Hepatic stellate cell (primary cell): ENCODE measurements at regions not wholly inside any gene's neighbourhood (a gene's known extent, or its start where the extent isn't known, plus 50 kb on each side); places are given as distances from the start of the nearest gene placed in this dataset.

Source experiments
- DNase-seq: peaks from one replicate; pipeline ENCODE4 v3.0.0; 2011; ENCODE audit warnings: low spot score

DNA sequence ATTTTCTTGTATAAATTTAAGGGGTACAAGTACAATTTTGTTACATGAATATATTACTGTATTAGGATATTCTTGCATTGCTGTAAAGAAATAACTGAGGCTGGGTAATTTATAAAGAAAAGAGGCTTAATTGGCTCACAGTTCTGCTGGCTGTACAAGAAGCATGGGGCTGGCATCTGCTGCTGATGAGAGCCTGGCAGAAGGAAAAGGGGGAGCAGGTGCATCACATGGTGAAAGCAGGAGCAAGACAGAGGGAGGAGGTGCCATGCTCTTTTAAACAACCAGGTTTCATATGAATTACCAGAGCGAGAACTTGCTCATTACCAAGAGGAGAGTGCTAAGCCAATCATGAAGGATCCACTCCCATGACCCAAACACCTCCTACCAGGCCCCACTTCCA lies 399.5 kb upstream of the RAB6C start:
- DNase-seq, result no peak

DNA sequence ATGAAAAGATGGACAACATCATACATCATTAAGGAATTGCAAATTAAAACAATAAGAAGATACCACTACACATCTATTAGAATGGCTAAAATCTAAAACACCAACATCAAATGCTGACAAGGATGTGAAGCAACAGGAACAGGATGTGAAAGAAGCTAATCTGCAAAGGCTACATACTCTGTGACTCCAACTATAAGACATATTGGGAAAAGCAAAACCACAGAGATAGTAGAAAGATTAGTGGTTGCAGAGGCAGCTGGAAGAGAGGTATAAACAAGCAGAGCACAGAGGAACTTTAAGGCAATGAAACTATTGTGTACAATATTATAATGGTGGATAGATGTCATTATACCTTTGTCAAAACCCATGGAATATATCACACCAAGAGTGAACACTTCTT lies 393.7 kb upstream of the RAB6C start:
- DNase-seq, result no peak

DNA sequence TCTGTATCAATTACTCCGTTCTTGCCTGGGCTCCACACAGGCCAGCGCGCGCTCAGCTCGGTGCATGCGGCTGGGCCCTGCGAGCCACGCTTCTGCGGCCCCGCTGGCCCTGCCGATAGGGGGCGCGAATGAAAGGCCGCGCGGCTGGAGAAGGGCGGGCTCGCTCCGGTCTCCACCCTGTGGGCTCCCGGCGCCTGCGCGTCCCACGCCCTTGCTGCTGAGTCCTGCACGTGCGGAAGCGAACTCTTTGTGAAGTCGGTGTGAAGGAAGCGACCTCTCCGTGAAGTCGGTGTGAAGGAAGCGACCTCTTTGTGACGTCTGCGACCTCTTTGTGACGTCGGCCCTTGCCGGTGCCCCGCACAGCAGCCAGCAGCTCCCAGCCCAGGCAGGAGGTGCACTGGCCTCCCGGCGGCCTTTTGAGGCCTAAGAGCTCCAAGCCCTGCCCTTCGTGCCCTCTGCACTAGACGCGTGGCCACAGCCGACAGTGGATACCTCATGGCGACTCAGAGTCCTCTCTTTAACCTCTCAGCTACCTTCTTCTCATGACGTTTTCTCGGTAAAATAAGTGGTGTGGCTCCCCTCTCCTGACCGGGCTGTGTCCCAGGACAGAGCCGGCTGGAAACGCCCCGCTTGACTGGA lies 391.9 kb upstream of the RAB6C start:
- no peak for DNase-seq

DNA sequence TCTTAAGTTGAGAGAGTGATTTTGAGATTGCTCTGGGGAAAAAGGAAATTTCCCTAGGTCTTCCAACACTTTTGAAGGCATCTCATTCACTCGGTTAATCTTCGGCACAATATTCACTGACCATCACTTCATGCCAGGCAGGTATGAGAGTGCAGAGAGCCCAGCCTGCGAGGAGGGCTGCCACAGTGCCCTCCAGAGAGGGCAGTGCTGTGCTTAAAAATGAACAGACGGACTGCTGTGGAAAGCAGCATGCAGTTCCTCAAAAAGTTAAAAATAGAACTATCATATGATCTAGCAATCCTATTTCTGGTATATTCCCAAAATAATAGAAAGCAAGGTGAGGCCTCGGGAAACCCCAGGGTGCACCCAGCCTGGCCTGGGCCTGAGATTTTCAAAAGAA lies 374.9 kb upstream of the RAB6C start:
- DNase-seq, result no peak

DNA sequence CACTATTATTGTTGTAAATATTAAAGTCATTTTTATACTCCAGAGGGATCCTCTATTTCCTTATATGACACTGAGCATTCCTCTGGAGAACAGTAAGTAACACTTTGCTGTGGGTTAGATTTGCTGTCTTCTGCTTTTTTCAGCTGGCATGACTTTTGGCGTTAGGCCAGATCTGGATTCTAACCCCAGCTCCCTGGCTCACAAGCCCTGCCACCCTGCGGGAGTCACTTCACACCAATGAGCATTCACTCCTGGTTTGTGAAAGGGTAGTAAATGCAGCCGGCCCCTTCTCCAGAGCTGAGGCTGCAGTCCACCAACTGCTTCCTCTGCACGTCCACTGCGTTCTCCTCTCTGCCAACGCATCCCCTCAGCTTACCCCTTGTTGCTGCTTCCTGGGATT lies 373.8 kb upstream of the RAB6C start:
- DNase-seq, result no peak

DNA sequence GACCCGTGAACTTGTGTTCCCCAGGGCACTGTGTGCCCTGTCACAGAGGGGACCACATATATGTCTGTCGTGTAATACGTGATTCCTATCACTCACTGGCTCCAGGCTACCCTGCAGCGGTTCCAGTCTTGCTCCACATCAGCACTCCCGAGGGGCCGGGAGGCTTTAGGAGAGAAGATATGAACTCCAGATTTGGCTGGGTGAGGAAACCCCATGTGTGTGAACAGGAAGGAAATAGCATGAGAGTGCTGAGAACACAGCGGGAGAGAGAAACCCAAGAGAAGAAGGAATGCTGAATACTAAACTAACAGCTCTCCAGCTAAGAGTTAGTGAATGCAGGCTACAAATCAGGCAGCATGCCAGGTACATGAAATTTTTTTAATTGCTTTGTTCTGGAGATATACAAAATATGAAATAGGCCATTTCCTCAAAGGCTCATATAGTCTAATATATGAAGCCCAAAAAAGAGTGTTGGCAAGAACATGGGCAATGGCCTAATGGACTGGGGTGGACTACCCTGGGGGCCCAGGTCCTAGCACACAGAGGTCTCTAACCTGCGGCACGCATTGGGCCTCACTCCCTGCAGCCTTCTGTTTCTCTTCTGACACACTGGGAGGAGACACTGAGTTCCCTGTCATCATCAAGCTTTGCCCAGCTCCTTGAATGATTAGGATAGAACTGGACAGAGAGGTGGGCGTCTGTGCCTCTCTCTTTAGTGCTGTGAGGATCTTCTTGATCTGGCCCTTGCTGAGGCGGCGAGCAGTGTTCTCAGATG lies 372.8 kb upstream of the RAB6C start:
- DNase-seq, result no peak

DNA sequence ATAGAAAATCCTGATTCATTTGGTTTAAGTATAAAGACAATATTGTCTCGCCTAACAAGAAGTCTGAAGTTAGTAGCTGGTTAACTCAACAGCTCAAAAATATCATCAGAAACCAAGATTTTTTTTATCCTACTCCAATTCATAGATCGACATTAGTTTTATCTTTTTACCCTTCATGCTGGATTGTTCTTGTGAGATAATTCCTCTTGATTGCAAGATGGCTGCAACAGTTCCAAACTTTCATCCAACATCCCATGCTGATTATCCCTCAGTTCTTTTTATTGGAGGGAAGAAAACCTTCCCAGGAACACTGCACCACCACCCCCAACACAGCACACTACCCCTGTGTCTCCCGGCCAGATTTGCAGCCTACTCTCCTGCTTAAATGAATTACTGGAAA lies 370.2 kb upstream of the RAB6C start:
- DNase-seq, result no peak

DNA sequence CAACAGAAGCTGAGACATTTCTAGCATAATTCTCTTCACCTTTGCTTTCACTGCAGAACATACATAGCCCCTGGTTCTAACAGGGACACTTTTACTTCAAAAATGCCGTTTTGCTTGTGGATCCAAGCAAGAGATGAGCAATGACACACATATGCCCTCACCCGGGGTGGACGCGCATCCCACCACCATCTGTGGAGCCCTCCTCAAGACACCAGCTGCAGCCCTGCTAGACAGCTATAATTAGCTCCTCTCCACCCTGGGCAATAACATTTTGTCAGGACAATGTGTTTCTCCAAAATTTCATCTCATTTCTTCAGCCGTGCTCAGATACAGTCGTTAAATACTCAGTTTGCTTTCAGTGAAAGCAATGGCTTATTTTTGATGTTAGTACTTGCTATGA lies 368.7 kb upstream of the RAB6C start:
- DNase-seq, result no peak

DNA sequence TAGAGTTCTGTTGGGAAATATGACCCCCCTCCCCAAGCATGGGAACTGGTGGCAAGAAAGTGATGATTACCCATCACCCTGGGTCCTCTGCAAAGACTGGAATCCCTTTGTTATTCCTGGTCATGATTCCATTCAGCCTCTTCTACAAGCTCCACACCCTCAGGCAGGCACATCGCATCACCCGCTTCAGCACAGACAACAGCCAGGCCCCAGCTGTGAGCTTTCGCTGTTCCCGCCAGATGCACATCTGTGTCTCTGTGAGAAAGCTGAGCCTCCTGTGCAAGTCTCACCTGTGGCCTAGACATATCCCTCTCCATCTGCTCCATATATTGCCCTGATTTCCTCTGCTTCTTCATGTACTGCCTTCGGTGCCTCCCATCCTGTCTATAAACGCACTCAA lies 368.0 kb upstream of the RAB6C start:
- DNase-seq, result no peak

DNA sequence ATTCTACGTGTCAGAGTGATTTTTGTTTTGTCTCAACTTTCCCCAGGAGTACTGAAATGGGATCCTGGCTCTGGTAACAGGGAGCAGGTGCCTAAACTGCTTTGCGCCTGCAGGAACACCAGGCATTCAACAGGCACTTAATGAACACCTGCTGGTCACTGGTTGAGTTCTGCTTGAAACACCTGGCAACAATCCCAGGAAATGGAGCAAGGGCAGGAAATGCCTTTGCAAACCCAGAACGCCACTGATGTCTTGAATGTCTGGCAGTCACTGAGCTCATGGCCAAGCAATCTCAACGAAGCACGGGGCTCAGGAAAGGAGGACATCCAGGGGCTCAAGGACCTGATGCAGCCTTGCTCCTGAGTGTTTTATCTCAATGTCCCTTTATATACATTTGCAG lies 360.0 kb upstream of the RAB6C start:
- no peak for DNase-seq

DNA sequence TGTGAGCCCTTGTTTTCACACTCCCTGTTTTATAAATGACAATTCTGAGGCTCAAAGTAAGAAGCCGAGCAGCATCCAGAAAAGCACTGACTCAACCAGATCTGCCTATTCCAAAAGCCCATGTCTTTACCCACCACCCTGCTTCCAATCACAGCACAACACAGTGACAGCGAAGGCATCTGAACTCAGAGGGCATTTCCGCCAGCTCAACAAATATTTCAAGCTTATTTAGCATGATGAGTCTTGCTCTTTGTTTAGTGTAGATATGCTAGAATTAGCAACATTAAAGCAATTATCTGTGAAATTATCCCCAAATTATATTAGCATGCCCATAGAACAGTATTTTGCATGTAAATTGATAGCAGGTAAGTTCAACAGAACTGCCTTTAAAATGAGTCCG lies 359.1 kb upstream of the RAB6C start:
- DNase-seq, result no peak

DNA sequence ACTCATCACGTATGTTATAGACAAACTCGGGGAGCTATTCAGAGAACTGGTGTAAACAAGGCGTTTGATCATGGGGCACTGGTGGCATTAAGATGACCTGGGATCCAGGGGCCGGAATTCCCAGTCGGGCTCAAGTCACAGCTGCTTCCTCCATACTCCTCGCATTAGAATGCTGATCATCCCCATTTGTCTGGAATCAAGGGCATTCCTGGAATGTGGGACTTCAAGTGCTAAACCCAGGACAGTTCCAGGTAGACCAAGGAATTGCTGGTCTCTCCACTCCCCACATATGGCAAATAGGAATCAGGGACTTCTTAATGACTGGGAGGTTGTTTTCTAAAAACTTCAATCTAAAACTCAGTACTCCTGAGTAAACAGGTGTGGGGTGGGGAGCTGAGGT lies 355.7 kb upstream of the RAB6C start:
- DNase-seq, result no peak

DNA sequence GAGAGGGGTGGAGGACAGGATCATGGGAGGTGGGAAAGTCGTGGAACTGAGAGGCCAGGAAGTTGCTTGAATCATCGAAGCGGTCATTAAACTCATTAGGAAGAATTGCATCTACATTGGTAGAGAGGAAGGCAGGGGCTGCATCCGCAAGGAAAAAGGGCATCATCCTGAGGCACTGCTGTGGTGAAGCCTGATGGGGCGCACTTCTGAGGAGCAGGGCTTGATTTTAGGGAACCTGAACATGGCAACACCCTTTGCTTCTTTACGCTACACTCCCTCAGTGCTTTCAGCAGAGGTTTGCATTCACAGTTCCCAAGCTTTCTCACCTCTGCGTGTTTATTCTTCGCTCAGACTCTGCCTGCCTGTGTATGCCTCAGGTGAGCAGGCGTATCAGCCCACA lies 352.0 kb upstream of the RAB6C start:
- DNase-seq, result no peak

DNA sequence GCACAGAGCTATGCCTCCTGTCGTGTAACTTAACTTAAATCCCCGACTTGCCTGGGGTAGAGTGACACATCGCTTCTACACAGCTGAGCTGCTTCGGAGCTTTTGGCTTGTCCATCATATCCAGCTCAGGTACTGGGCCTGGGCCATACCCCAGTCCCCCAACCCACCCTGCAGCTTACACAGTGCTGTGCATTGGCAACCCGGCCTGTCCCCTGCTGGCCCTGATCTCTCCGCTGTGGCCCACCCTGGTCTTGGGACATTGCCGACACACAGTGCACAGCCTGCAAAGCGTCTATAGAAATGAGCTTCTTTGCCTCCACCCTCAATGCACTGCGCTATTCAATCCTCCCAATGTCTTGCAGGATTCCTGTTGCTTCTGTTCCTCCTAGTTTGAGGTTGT lies 342.8 kb upstream of the RAB6C start:
- DNase-seq, result no peak

DNA sequence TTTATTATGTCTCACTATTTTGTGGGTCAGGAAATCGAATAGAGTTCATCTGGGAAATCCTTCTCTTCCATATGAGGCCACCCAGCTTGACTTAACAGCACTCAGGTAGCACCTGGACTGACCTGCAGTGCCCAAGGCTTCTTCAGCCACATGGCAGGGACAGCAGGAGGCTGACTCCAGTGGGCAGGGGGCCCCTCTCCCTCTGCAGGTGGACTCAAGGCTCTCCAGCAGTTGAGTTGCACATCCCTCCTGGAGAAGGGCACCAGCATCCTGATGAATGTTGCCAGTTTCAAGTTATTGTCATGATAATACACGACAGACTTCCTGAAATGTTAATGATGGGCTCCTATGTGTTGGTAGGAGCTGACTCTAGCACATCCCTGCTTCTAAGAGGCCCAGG lies 338.1 kb upstream of the RAB6C start:
- no peak for DNase-seq

DNA sequence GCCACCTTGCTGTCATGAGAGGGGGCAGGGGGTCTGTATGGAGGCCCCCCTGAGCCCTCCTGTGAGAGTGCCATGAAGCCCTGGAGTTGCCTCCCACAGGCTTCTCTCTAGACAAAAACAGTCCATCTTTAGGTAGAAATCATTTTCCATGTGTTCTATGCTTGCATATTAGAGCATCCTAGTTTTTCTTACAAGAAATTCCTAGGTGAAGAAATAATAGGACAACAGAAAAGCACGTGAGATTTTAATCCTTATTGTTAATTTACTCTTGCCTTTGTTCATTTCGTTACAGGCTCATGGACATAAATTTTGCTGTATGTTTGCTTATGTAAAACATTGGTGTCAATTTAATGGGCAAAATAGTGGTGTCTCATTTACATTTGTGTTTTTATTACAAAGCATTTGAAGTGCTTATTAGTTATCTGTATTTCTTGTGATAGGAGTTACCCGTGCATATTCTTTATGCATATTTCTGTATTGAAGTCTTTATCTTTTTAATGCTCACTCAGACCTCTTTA lies 336.9 kb upstream of the RAB6C start:
- DNase-seq, result no peak

DNA sequence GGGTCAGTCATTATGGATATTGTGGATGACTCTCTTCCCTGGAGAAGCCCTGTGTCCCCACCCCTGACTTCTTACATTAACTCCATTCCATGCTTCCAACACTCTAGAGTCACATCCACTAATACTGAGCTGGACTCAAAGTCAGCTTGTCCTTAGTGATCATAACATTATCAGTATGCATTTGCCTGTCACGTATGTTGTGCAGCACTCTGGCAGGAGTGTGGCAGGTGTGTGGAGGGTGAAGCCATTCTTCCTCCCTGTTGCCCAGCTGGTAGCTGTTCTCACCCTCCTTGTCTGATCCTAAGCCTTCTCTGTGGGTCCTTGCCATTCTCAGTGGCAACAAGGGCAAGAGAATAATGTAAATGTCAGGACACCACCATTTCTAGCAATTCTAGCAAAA lies 334.1 kb upstream of the RAB6C start:
- DNase-seq, result no peak

DNA sequence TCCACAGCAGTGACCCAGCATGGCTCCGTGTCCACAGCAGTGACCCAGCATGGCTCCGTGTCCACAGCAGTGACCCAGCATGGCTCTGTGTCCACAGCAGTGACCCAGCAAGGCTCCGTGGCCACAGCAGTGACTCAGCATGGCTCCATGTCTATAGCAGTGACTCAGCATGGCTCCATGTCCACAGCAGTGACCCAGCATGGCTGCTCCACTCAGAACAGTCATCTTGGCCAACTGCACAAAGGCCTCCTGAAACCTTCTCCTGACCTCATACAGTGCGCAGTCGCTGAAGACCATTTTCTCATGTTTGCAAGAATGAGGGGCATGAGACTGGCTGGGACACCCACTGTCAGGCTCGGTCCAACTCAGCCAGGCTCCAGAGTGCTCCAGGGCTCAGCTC lies 333.4 kb upstream of the RAB6C start:
- no peak for DNase-seq

DNA sequence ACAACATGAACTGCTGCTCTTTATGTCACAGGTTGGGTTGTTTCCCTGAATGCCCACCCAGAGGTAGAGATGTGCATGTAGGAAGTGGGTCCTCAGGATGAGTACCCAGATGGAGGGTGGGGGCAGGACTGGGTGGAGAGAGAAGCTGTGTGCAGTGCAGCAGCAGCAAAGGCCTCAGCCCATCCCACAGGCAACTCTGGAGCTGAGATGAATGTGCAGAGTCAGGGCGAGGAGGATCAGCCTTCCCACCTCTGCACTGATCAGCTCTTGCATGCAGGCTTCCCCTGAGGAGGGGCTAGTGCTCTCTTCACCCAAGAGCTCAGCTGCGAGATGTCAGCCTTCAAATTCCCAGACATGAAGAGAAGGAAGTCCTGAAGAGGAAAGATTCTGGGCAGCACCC lies 326.2 kb upstream of the RAB6C start:
- no peak for DNase-seq

DNA sequence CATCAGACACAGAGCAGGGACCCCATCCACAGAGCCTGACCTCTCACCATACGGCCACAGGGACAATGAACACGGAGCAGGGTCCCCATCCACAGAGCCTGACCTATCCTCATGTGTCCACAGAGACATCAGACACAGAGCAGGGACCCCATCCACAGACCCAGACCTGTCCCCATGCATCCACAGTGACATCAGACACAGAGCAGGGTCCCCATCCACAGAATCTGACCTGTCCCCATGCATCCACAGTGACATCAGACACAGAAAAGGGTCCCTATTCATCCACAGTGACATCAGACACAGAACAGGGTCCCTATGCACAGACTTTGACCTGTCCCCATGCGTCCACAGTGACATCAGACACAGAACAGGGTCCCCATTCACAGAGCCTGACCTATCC lies 325.1 kb upstream of the RAB6C start:
- no peak for DNase-seq

DNA sequence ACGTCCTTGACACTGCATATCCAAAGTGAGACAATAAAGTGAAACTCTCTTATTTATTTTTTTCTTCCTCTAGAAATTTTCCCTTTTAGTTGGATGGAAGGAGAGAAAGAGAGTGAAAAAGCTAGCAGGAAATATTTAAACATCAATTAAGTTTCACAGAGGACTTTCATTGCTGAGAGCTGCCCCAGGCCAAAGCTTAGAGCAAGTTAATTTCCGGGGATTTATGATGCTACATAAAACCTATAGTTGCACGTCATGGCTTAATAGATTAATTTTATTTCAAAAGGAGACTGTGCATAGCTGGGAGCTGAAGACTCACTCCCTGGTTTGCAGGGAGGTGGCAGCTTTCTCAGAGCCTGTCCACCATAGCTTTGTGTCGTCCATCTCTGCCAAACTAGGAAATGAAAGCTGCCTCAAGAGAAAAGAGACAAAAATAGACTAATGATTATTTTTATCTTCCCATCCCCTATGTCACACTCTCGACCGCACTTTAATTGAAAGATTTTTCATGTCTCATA lies 323.3 kb upstream of the RAB6C start:
- DNase-seq, result no peak

DNA sequence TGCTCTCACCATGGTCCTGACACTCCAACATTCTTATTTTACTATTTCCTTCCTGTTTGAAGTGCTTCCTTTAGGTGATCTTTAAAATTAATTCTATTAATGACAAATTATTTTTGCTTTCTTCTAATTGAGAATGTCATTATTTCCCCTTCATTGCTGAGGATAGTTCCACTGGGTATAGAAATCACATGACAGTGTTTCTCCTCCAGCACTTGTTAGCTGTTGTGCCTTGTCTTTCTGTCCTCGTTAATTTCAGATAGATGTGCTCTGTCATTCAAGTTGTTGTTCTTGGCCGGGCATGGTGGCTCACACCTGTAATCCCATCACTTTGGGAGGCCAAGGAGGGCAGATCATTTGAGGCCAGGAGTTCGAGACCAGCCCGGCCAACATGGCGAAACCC lies 321.0 kb upstream of the RAB6C start:
- no peak for DNase-seq

DNA sequence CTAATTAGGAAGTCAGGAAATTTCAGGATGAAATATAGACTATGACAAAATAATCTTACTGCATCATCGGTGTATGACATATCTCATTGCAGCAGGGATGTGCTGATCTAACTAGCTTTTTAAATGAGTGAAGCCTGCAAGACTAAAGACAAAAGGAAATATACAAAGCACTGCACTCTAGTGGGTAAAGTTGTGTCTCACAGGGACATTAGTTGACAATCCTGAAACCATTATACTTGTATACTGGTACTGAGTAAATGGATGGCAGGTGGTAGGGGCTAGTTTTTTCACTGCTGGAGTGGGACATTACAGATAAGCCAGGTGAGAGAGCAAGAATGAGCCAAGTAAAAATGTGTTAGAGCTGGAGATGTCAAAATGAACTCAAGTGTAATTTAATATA lies 317.5 kb upstream of the RAB6C start:
- no peak for DNase-seq

DNA sequence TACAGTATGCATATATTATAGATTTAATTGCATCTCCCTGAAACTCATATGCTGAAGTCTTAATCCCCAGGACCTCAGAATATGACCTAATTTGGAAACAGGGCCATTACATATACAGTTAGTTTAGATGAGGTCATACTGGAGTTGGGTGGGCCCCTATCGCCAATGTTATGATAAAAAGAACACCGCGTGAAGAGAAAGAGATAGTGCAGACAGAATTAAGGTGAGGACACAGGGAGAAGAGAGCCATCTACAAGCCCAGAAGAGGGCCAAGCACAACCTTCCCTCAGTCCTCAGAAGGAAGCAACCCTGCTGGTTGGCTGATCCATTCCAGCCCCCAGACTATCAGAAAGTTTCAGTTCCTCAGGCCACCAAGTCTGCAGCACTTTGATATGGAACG lies 311.9 kb upstream of the RAB6C start:
- DNase-seq, result no peak
